Loucy (cell line): ENCODE measurements at regions not wholly inside any gene's neighbourhood (a gene's known extent, or its start where the extent isn't known, plus 50 kb on each side); places are given as distances from the start of the nearest gene placed in this dataset.

Source experiments
- H2AFZ ChIP-seq: fragments of 200-600 bp; sonication (generic); 2 replicates; pipeline ENCODE4 v1.6.0; 2016; ENCODE audit warnings: antibody characterized with exemption, mild to moderate bottlenecking, low read length, moderate library complexity
- H3F3A ChIP-seq: fragments of 200-600 bp; 2 replicates; pipeline ENCODE4 v1.6.0; 2016; ENCODE audit warnings: antibody characterized with exemption, low read depth, mild to moderate bottlenecking
- H3K27me3 ChIP-seq: fragments of 200-600 bp; sonication (generic); 2 replicates; pipeline ENCODE4 v1.6.1; 2014; ENCODE audit warnings: low read length, mild to moderate bottlenecking; ENCODE audit not compliant: insufficient read depth, poor library complexity, severe bottlenecking
- H3K36me3 ChIP-seq: fragments of 200-600 bp; sonication (generic); 2 replicates; pipeline ENCODE4 v1.6.1; 2016; ENCODE audit warnings: low read length; ENCODE audit not compliant: insufficient read depth
- H3K4me1 ChIP-seq: fragments of 200-600 bp; sonication (generic); 2 replicates; pipeline ENCODE4 v1.5.1; 2014; ENCODE audit warnings: low read length, mild to moderate bottlenecking; ENCODE audit not compliant: insufficient read depth, poor library complexity, severe bottlenecking
- H3K4me2 ChIP-seq: fragments of 200-600 bp; sonication (generic); 2 replicates; pipeline ENCODE4 v1.6.0; 2014; ENCODE audit warnings: antibody characterized with exemption, low read length, low read depth, mild to moderate bottlenecking; ENCODE audit not compliant: poor library complexity, severe bottlenecking
- H3K4me3 ChIP-seq: fragments of 200-600 bp; sonication (generic); 2 replicates; pipeline ENCODE4 v1.5.1; 2014; ENCODE audit warnings: low read length, mild to moderate bottlenecking, mixed read lengths; ENCODE audit not compliant: poor library complexity, severe bottlenecking
- H3K79me2 ChIP-seq: fragments of 200-600 bp; sonication (generic); 2 replicates; pipeline ENCODE4 v1.6.1; 2014; ENCODE audit warnings: low read length; ENCODE audit not compliant: insufficient read depth
- H3K9ac ChIP-seq: fragments of 200-600 bp; sonication (generic); 2 replicates; pipeline ENCODE4 v1.6.0; 2014; ENCODE audit warnings: mild to moderate bottlenecking, low read depth, low read length, moderate library complexity; ENCODE audit not compliant: poor library complexity, severe bottlenecking
- H3K9me2 ChIP-seq: fragments of 200-600 bp; sonication (generic); replicated peaks from 2 replicates; pipeline ENCODE4 v1.6.1; 2016; ENCODE audit warnings: low read depth, low read length, mixed read lengths
- H3K9me3 ChIP-seq: fragments of 200-600 bp; sonication (generic); 2 replicates; pipeline ENCODE4 v1.6.1; 2014; ENCODE audit warnings: mild to moderate bottlenecking, antibody characterized with exemption, low read length, low read depth; ENCODE audit not compliant: insufficient read depth
- H4K20me1 ChIP-seq: fragments of 200-600 bp; sonication (generic); 2 replicates; pipeline ENCODE4 v1.6.0; 2014; ENCODE audit warnings: antibody characterized with exemption, low read length, mild to moderate bottlenecking; ENCODE audit not compliant: insufficient read depth, poor library complexity, severe bottlenecking
- CTCF ChIP-seq: fragments of 200-600 bp; sonication (generic); conservative IDR thresholded peaks from 2 replicates; pipeline ENCODE4 v1.5.1; 2014; ENCODE audit warnings: mild to moderate bottlenecking, antibody characterized with exemption, low read length
- EZH2phosphoT487 ChIP-seq: fragments of 200-600 bp; IDR thresholded peaks from 2 replicates; pipeline ENCODE4 v1.6.1; 2018; ENCODE audit warnings: antibody characterized with exemption, mild to moderate bottlenecking, moderate library complexity, borderline replicate concordance

DNA sequence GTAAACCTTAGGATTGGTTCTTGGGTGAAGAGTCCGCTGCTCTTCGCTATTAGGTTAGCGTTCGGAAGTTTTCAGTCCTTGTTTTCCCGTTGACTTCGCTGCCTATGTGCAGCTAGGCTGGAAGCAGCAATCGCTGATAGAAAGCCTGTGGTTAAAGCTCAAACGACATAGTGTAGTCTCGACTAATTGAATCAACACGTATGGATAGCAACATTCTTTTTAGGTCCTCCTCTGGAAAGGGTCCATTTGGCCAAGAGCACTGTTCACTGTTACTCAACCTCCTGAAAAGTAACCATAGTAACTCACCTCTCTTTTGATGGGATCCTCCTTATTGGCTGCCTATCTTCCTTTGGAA, 355.5 kb downstream of the SNAPC1 start:
- Histone ChIP-seq H3K4me3 (no peak overlapping the region), H3K4me2 (no peak overlapping the region)

GRCh38 chr14:62118461-62118860, 356.2 kb downstream of the SNAPC1 start:
- no peaks in the 10 kb centered on the region for H3K9me3 ChIP-seq
- H3K4me3 ChIP-seq: no peak overlapping the region
- no peaks in the 10 kb centered on the region for H3K36me3 ChIP-seq
- H3K27me3 ChIP-seq: no peaks in the 10 kb centered on the region
- no peaks in the 10 kb centered on the region for H3F3A ChIP-seq
- H3K4me1 ChIP-seq: no peaks in the 10 kb centered on the region
- no peak overlapping the region for H3K9ac ChIP-seq
- no peaks in the 10 kb centered on the region for H4K20me1 ChIP-seq
- no peak overlapping the region for H2AFZ ChIP-seq
- H3K79me2 ChIP-seq: no peaks in the 10 kb centered on the region
- no peak for TF ChIP-seq CTCF
- no peak for TF ChIP-seq EZH2phosphoT487
- no peak overlapping the region for H3K4me2 ChIP-seq
- no peaks in the 10 kb centered on the region for H3K9me2 ChIP-seq

More for the DNA sequence above, 355.5 kb downstream of the SNAPC1 start:
- no peaks in the 10 kb centered on the region for H3F3A ChIP-seq
- no peak overlapping the region for H3K9ac ChIP-seq
- TF ChIP-seq CTCF (no peak), EZH2phosphoT487 (no peak)
- H3K79me2 ChIP-seq: no peaks in the 10 kb centered on the region
- no peaks in the 10 kb centered on the region for H3K27me3 ChIP-seq
- no peaks in the 10 kb centered on the region for H3K9me3 ChIP-seq
- no peaks in the 10 kb centered on the region for H4K20me1 ChIP-seq
- no peaks in the 10 kb centered on the region for H3K4me1 ChIP-seq
- H2AFZ ChIP-seq: no peak overlapping the region
- H3K9me2 ChIP-seq: no peaks in the 10 kb centered on the region
- H3K36me3 ChIP-seq: no peaks in the 10 kb centered on the region

- H3K27me3 ChIP-seq: no peaks in the 10 kb centered on the region
- no peaks in the 10 kb centered on the region for H3F3A ChIP-seq
- H3K9me3 ChIP-seq: no peaks in the 10 kb centered on the region
- H4K20me1 ChIP-seq: no peaks in the 10 kb centered on the region
- H3K79me2 ChIP-seq: no peaks in the 10 kb centered on the region
- no peaks in the 10 kb centered on the region for H3K9me2 ChIP-seq
- H3K9ac ChIP-seq: no peak overlapping the region
- H3K36me3 ChIP-seq: no peaks in the 10 kb centered on the region
- no peak overlapping the region for H2AFZ ChIP-seq
- H3K4me3 ChIP-seq: no peak overlapping the region
- no peaks in the 10 kb centered on the region for H3K4me1 ChIP-seq
- H3K4me2 ChIP-seq: no peak overlapping the region
- TF ChIP-seq CTCF: no peak
- no peak for TF ChIP-seq EZH2phosphoT487
Measured at GRCh38 chr14:62118871-62119270, 356.7 kb downstream of the SNAPC1 start.
